ENCODE measurements at regions not wholly inside any gene's neighbourhood (a gene's known extent, or its start where the extent isn't known, plus 50 kb on each side); places are given as distances from the start of the nearest gene placed in this dataset.

DNA sequence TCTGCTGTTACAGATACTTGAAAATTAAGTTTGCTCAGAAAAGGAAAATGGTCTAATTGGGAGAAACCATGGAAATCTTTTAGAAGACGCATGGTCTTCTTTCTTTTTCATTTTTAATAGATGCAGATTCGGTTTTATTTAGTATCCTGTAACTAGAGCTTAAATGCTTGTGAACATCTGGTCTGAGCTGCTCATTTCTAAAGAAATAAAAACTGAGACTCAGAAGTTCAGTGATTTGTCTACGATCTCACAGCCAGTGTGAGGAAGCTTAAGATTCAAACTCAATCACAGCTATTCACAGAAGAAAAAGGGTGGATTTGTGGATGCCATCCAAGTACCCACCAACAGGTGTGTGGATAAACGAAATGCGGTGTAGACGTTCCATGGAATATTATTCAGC is 80.0 kb upstream of the TIAM1 start:
- Histone ChIP-seq H3K79me2 (ENCODE audit: control insufficient read depth, insufficient read depth, low read length) (no peaks in the 10 kb centered on the region), H3K4me2 (ENCODE audit: insufficient read depth, low read length) (no peak overlapping the region), H3K4me1 (ENCODE audit: control insufficient read depth, extremely low read depth, insufficient read depth, low read length) (no peaks in the 10 kb centered on the region), H3K27me3 (ENCODE audit: control insufficient read depth in 2 of 2, insufficient read depth in 2 of 2, low read length in 2 of 2) (no peaks in the 10 kb centered on the region), H3K9me3 (replicated peaks; ENCODE audit: control insufficient read depth, insufficient read depth, low read length) (no peaks in the 10 kb centered on the region), H4K20me1 (replicated peaks; ENCODE audit: control insufficient read depth, extremely low read depth, insufficient read depth, low read length) (no peaks in the 10 kb centered on the region), H3K36me3 (ENCODE audit: control insufficient read depth in 2 of 2, extremely low read depth in 1 of 2, insufficient read depth in 2 of 2, low read length in 2 of 2) (no peaks in the 10 kb centered on the region), H3K27ac (ENCODE audit: insufficient read depth, low read depth, low read length) (no peak overlapping the region), H3K4me3 (replicated peaks in 1 of 3; ENCODE audit: insufficient read depth in 1 of 3, low read depth in 1 of 3, low read length in 3 of 3) (no peak overlapping the region), H3K9ac (replicated peaks; ENCODE audit: extremely low read depth, insufficient read depth, low read length) (no peak overlapping the region), H3K9me1 (replicated peaks; ENCODE audit: control insufficient read depth, extremely low read depth, insufficient read depth, low read length) (no peaks in the 10 kb centered on the region), H2AFZ (ENCODE audit: low read depth, low read length) (no peak overlapping the region)
- FAIRE-seq, result no peak
- no TSS peak for BruUV-seq (replicated peaks)
- no peak for DNase-seq (ENCODE audit: low read depth, low spot score)
- intact Hi-C loops (cut with micrococcal nuclease) (no loop called here), dilution Hi-C loops (cut with MboI; ENCODE audit: extremely low pct_ligation_motif_present, low sequenced_read_pairs) (no loop called here)
- TF ChIP-seq FOS (IDR thresholded peaks at IDR 0.05; ENCODE audit: borderline replicate concordance, insufficient read depth, low read length) (no peak), POLR2A (IDR thresholded peaks at IDR 0.05; ENCODE audit: low read depth, low read length) (no peak), GATA2 (IDR thresholded peaks at IDR 0.05; ENCODE audit: insufficient read depth, insufficient read length, low read depth, low read length) (no peak), EZH2 (IDR thresholded peaks at IDR 0.05; ENCODE audit: borderline replicate concordance, low read depth, low read length, severe bottlenecking) (no peak), JUN (IDR thresholded peaks at IDR 0.05; ENCODE audit: borderline replicate concordance, insufficient read depth, insufficient read length, low read depth) (no peak), MYC (IDR thresholded peaks at IDR 0.05; ENCODE audit: low read depth, low read length) (no peak)
- TF ChIP-seq, protein P1, sequence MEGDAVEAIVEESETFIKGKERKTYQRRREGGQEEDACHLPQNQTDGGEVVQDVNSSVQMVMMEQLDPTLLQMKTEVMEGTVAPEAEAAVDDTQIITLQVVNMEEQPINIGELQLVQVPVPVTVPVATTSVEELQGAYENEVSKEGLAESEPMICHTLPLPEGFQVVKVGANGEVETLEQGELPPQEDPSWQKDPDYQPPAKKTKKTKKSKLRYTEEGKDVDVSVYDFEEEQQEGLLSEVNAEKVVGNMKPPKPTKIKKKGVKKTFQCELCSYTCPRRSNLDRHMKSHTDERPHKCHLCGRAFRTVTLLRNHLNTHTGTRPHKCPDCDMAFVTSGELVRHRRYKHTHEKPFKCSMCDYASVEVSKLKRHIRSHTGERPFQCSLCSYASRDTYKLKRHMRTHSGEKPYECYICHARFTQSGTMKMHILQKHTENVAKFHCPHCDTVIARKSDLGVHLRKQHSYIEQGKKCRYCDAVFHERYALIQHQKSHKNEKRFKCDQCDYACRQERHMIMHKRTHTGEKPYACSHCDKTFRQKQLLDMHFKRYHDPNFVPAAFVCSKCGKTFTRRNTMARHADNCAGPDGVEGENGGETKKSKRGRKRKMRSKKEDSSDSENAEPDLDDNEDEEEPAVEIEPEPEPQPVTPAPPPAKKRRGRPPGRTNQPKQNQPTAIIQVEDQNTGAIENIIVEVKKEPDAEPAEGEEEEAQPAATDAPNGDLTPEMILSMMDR (IDR thresholded peaks at IDR 0.05; ENCODE audit: extremely low read depth in 1 of 2, insufficient read depth in 1 of 2, low read depth in 1 of 2, low read length in 2 of 2), result no peak
- TF ChIP-seq, protein P2, sequence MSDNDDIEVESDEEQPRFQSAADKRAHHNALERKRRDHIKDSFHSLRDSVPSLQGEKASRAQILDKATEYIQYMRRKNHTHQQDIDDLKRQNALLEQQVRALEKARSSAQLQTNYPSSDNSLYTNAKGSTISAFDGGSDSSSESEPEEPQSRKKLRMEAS (IDR thresholded peaks at IDR 0.05; ENCODE audit: insufficient read depth, insufficient read length), result no peak
- ChIA-PET POLR2A (no interaction called here), CTCF (no interaction called here)
